G401.6 (cell line): ENCODE measurements at regions not wholly inside any gene's neighbourhood (a gene's known extent, or its start where the extent isn't known, plus 50 kb on each side); places are given as distances from the start of the nearest gene placed in this dataset.
"Not testable (repeated sequence)": the region's sequence is repeated elsewhere in the genome, so short reads cannot be mapped to it uniquely, and the experiment has no call there.

Experiments used
- FAIRE-seq: peaks from 2 replicates; lab custom pipeline; 2012; peaks lifted over from hg19 to GRCh38; lab: Jason Lieb, UNC

DNA sequence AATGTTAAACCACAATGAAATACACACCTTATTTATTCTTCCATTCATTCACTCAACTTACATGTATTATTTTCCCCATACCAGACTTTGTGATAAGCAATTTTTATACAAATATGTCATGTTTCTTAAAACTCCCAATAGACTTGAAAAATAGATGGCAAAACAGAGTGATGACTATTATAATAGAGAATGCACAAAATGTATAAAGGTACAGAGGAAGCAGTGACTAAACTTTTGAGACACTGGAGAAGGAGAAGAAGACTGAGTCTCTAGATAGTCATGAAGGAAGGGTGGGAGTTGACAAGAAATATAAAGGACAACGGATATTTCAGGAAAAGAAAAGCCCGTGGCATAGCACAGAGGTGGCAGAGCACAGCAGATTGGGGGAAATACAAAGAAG lies 198.1 kb upstream of the SLC39A10 start:
- no peak for FAIRE-seq

DNA sequence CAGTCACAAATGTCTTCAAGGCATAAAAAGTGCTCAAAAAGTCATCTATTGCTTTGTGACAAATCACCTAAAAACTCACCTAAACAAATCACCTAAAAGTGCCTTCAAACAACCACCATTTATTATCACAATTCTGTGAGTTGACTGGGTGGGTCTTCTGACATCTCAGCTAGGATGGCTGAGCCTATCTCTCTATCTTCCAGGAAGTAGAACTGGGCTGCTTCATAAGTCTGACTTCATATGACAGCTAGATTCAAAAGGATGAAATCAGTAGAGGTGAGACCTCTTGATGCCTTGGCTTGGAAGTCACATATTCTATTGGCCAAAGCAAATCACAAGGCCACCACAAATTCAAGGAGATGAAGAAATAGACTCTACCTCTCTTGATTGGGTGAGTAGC lies 199.2 kb upstream of the SLC39A10 start:
- FAIRE-seq = no peak

DNA sequence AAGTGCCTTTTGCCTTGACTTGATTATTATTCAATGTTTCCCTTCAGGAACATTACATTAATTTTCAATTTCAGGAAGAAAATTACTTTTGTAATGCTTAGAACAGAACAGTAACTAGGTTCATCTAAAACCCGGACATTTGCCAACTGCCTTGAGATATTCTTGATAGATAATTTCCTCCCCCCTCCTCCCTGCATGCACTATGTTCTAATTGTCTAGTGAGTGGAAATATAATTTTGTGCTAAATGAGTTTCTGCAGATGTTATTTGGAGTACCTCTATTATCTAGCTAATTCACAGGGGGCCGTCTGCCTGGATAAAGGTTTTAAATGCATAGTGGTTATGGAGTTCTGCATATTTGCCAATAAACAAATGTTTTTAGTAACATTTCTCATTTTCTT lies 200.3 kb upstream of the SLC39A10 start:
- no peak for FAIRE-seq

DNA sequence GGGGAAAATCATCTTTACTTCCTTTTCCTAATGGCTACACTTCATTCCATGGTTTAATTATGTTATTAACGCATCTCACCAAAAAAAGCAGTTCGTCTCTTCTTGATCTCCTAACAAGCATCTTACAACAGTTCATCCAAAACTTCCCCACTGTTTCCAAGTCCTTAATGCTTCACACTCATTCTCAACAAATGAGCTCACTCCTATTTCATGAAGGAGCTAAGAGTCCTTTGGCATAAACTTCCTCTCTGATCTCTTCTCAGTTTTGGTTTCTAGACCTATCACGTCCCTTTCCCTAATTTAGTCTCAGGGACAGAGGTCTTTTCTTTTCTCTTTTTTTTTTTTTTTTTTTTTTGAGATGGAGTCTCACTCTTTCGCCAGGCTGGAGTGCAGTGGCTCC lies 205.9 kb upstream of the SLC39A10 start:
- FAIRE-seq = no peak

DNA sequence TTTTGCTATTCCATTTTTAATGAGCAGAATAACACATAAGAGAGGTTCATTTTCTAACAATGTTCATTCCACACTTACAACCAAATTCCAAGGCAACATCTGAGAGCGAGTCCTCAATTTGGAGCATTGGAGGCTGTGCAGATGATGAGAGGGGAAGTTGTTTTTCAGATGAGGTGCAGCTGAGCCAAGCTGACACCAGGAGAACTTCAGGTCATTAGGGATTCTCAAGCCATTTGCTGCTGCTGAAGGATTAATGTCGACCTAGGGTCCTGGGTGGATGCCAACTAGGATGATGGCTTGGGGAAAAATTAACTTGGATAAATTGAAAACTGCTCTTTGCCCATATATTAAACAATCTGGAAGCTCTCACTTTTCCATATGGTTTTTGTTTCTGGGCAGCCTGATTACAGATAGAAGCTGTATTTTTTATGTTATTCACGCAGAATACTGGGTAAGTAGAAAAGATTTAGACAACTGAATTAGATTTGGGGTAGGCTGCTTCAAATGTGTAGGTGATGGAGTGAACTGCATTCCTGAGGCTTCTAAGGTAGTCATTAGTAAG lies 206.4 kb upstream of the SLC39A10 start:
- no peak for FAIRE-seq

DNA sequence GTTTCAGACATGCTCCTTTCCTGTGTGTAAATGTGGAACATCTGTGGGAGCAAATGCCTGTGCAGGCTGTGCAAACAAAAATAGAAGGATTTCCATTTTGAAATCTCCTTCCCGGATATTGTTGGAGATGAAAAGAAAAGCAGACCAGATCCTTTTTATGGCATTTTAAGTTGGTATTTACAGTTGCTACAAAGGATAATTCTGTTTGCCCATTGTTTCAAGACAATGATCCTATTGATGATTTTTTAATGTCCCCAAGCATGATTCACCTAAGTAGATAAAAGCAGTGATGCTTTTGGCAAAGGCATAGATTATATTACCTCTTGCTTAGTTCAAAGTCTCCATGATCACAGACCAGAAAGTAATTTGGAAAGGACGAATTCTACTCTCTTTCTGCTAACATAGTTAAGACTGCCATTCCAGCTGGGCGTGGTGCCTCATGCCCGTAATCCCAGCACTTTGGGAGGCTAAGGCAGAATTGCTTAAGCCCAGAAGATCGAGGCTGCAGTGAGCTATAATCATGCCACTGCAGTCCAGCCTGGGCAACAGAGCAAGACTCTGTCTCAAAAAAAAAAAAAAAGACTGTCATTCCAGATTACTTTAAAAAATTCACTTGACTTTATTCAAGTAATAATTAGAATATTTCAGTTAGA lies 209.6 kb upstream of the SLC39A10 start:
- no peak for FAIRE-seq

DNA sequence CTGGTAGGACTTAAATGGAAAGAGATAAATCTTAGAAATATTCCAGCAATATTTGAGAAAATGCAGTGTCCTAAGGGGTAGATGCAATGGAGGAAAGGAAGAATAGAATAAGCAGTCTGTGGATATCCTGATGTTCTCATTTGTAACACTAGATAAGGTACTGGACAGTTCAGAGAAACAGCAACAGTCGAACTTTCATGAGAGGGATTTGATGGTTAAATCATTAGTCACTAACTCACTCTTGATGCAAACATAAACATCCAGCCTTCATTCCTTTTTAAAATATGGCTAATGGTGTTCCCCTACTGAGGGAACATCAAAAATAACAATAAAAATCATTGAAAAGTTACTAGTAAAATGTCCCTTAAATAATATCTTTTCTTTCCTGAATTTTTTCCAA lies 211.4 kb upstream of the SLC39A10 start:
- no peak for FAIRE-seq

DNA sequence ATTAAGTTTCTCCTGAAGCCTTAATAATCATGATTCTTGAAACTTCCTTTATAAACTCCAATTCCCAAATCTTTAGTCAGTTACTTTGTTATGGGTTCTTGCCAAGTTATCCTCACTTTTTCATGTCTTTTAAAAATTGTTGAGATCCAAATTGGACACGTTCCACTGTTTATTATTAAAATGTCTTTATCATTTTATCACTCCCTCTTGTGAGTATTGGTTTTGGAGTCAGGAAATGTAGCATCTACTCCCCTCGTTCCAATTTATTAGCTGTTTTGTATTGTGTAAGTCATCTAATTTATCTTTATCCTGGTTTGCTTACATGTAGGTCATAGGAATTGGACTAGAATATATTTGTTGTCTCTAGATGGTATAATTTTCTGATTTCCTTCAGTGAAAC lies 213.1 kb upstream of the SLC39A10 start:
- FAIRE-seq = no peak

DNA sequence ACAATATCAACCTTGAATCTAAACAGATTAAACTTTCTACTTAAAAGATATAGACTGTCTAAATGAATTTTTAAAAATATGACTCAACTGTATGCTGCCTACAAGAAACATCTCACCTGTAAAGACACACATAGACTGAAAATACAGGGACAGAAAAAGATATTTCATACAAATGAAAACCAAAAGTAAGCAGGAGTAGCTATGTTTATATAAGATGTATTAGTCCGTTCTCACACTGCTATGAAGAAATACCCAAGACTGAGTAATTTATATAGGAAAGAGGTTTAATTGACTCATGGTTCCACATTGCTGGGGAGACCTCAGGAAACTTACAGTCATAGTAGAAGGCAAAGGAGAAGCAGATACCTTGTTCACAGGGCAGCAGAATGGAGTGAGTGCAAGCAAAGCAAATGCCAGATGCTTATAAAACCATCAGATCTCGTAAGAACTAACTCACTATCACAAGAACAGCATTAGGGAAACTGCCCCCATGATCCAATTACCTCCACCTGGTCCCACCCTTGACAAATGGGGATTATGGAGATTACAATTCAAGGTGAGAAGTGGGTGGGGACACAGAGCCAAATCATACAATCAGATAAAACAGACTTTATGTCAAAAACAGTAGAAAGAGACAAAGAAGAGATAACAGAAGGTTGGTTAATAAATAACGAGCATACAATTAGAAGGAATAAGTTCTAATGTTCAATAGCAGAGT lies 214.4 kb upstream of the SLC39A10 start:
- no peak for FAIRE-seq

DNA sequence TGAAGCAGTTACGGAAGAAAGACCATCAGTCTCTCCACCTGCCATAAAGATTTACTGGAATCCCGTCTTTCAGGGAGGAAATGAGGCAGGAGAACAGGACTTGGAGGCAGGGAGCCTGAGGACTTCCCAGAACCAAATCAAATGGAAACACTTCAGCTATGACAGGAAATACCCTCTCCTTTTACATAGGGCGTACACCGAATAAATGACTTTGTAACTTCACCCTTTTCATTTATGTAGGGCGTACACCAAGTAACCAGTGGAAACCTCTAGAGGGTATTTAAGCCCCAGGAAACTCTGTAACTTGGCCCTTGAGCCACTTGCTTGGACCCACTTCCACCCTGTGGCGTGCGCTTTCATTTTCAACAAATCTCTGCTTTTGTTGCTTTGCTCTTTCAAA lies 218.3 kb upstream of the SLC39A10 start:
- no peak for FAIRE-seq

DNA sequence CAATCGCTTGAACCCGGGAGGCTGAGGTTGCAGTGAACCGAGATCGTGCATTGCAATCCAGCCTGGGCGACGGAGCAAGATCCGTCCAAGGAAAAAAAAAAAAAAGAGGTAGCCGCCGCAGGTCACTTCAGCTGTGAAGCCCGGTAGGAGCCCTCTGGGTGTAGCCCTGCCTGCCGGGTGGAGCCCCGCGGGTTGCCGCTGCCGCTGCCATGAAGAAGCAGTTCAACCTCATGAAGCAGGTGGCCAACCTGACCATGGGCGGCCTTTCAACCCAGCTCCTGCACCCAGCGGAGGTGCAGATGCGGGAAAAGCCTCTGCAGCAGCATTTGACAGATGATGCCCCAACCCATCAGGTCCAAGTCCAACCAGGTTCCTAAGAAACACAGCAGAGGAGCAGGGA lies 219.5 kb upstream of the SLC39A10 start:
- FAIRE-seq = no peak

DNA sequence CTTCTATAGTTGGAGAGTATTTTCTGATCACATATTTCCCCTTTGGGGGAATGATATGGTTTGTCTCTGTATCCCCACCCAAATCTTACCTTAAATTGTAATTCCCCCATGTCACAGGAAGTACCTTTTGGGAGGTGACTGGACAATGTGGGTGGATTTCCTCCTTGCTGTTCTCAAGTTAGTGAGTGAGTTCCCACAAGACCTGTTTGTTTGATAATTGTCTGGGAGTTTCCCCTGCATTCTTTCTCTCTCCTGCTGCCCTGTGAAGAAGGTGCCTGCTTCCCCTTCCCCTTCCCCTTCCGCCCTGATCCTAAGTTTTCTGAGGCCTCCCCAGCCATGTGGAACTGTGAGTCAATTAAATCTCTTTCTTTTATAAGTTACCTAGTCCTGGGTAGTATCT lies 222.7 kb upstream of the SLC39A10 start:
- no peak for FAIRE-seq

DNA sequence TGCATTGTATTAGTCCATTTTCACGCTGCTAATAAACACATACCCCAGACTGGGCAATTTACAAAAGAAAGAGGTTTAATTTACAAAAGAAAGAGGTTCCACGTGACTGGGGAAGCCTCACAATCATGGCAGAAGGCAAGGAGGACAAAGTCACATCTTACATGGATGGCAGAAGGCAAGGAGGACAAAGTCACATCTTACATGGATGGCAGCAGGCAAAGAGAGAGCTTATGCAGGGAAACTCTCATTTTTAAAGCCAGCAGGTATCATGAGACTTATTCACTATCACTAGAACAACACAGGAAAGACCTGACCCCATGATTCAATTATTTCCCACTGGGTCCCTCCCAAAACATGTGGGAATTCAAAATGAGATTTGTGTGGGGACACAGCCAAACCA lies 223.3 kb upstream of the SLC39A10 start:
- not testable (repeated sequence) for FAIRE-seq

DNA sequence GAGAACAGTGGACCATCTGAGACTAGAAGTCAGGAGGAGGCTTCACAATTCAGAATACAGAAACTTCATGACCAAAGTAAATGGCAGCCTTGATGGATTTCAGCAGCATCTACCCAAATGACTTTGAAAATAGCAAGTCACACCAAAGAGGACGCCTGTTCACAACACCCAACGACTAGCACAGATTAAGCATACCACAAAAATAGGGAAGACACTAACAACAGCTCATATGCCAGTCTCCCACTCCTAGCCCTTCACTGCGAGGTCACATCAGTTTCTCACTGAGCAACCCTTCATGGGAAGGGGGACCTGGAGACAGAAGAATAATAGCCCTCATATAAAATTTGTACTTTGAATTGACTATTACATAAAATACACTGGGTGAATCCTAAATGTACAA lies 228.4 kb upstream of the SLC39A10 start:
- FAIRE-seq = no peak

DNA sequence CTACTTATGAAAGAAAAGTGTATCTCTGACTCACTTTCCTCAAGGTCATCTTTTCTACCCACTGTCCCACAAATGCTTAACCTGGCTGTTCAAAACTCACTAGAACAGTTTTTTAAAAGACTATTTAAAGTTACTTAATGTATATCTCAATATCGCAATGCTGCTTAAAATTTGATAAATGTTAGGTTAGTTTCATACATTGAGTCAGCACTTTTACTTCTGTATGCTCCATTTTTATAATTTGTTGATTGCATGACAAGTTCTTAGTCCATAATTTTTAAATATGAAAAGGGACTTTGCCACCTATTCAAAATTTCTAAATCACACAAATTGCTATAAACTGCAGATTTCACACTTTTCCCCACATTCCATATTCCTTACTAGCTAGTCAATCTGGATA lies 231.7 kb upstream of the SLC39A10 start:
- FAIRE-seq = no peak

DNA sequence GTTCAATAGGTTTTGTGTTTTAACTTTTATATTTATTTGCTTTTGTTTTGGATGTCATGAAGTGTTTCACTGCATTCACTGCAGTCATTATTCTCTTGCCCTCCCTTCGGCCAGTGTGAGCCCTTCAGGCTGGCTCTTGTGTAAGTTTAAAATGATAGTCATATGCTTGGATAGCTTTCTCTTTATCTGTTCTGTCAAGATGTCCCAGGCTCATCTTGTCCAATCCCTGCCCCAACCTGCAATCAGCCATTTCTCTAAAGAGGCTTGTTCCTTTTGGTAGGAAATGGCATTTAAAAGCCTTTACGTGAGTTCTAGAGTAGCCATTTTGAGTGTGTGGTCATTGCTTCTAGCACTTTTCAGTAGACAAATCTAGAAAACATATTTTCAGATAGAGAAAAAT lies 238.0 kb upstream of the SLC39A10 start:
- no peak for FAIRE-seq

DNA sequence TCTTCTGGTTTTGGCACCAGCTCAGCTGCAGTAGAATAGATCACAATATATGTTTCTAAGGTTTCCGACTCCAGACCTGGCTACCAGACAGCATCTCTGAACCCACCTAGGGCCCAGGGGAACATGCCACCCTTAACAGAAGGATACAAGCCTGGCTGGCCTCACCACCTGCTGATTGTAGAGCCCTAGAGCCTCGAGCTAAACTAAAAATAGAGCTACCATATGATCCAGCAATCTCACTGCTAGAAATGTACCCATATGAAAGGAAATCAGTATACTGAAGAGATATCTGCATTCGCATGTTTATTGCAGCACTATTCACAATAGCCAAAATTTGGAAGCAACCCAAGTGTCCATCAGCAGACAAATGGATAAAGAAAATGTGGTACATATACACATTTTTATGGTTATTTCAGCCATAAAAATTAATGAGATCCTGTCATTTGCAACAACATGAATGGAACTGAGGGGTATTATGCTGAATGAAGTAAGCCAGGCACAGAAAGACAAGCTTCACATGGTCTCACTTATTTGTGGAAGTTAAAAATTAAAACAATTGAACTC lies 242.4 kb upstream of the SLC39A10 start:
- FAIRE-seq = no peak

DNA sequence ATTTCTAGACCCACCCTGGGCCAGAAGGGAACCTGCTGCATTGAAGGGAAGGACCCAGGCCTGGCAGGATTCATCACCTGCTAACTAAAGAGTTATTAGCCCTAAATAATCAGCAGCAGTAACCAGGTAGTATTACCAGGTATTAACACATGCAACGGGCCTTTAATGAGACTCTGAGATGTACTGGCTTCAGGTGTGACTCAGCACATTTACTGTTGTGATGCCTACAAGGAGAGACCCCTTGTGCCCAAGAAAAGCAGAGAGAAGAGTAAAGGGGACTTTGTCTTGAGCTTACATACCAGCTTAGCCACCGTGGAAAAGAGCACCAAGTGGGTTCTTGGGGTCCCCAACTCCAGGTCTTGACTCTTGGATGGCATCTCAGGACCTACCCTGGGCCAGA lies 243.1 kb upstream of the SLC39A10 start:
- FAIRE-seq = no peak

DNA sequence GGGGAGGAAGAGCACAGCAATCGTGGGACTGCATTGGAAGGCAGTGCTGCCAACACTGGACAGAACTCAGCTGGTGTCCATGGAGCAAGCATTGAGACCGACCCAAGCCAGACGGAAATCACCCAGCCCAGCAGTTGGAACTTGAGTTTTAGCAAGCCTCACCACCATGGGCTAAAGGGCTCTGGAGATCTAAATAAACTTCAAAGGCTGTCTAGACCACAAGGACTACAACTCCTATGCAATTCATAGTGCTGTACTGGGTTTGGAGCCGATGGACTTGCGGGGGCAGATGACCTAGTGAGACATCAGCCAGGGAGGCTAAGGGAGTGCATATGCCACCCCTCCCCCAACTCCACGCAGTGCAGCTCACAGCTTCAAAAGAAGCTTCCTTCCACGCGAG lies 243.6 kb upstream of the SLC39A10 start:
- FAIRE-seq = no peak

DNA sequence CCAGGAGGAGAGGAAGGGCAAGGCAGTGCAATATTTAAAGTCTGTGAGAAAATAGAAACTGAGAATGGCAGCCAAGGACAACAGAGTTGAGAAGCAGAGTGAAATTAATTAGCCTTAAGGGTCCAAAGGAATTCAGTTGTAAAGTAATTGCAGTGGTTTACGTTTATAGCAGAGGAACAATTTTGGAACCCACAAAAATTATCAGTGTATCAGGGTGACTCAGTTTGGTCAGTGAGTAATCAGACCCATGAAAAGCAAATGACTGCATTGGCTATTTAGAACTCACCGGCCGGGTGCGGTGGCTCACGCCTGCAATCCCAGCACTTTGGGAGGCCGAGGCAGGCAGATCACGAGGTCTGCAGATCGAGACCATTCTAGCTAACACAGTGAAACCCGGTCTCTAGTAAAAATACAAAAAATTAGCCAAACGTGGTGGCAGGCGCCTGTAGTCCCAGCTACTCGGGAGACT lies 245.8 kb upstream of the SLC39A10 start:
- FAIRE-seq = no peak

DNA sequence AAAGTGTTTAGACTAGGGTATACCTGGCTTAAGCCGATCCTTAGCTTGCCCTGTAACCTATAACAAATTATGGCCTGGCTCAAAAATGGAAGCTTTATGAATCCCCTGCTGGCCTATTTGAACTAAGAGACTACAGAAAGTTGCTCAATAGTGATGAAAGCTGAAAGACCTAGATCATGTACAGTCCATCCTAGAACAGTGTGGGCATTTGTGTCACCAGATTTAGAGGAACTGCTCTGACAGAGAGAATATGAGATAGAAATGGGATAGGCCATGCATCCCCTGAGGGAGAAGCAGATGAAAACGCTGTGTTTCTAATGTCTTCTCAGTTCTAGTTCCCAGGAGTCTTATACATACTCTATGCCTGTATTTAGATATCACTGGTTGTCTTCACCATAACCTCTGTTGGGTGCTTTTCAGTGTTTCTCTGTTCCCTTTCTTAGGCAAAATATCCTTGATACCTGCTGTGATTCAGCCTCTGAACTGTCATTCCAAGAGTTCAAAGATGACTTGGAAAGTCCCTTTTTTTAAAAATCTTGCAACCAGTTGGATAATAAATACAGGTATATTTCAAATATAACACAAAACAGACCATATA lies 246.9 kb upstream of the SLC39A10 start:
- FAIRE-seq = no peak

DNA sequence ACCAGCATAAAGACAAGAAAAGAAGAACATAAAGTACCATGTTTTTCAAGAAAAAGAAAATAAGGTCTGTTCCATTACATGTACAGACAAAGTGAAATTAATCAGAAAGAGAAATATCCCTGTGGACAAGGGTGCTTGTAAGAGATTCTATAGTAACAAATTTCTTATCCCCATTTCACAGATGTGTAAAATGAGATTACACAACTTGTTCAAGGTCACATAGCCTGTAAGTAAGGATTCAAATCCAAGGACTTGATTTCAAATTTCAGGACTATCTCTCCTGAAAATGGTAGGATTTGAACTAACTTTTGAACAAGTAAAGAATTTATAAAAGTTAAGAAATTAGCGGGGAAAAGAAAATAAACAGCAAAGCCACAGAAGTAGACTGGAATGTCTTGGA lies 248.2 kb upstream of the SLC39A10 start:
- FAIRE-seq = no peak

DNA sequence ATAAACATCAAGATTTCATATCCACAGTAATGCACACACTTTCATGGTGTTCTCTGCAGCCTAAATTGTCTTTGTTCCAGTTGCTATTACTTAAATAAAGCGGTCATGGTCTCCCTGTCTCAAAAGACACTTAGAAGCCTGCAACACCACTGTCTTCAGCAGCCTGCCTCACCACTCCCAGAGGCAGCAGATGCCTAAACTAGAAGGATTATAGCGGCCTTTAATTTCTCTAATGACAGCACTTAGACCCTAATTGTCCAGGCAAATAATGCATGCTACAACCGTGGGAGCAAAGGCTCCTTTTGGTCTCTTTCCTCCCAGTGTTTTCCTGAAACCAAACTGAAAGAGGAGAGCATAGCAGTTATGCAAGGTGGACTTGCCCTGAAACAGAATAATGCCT lies 248.8 kb upstream of the SLC39A10 start:
- no peak for FAIRE-seq
